ENCODE measurements at regions not wholly inside any gene's neighbourhood (a gene's known extent, or its start where the extent isn't known, plus 50 kb on each side); places are given as distances from the start of the nearest gene placed in this dataset.

DNA sequence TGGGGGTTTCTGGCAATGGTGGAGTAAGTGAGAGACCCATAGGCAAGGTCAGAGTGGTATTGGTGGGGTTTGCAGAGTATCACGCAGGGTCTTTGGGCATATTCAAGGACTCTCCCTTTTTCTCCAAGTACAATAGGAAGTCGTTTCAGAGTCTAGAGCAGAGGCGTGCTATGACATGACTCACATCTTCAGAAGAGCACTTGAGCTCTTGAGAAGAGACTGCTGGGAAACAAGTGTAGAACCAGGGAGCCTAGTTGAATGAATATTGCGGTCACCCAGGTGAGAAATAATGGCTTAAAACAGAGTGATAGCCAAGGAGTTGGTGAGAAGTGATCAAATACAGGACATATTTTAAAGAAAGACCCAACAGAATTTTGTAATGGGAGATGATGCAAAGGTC lies 813.4 kb downstream of the TLE1 start:
- TF ChIP-seq, protein P1, sequence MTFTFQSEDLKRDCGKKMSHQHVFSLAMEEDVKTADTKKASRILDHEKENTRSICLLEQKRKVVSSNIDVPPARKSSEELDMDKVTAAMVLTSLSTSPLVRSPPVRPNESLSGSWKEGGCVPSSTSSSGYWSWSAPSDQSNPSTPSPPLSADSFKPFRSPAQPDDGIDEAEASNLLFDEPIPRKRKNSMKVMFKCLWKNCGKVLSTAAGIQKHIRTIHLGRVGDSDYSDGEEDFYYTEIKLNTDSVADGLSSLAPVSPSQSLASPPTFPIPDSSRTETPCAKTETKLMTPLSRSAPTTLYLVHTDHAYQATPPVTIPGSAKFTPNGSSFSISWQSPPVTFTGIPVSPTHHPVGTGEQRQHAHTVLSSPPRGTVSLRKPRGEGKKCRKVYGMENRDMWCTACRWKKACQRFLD (CRISPR knock-in tag; IDR thresholded peaks at IDR 0.05; ENCODE audit: borderline replicate concordance), result no peak
- TF ChIP-seq, protein P2, sequence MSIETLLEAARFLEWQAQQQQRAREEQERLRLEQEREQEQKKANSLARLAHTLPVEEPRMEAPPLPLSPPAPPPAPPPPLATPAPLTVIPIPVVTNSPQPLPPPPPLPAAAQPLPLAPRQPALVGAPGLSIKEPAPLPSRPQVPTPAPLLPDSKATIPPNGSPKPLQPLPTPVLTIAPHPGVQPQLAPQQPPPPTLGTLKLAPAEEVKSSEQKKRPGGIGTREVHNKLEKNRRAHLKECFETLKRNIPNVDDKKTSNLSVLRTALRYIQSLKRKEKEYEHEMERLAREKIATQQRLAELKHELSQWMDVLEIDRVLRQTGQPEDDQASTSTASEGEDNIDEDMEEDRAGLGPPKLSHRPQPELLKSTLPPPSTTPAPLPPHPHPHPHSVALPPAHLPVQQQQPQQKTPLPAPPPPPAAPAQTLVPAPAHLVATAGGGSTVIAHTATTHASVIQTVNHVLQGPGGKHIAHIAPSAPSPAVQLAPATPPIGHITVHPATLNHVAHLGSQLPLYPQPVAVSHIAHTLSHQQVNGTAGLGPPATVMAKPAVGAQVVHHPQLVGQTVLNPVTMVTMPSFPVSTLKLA (IDR thresholded peaks at IDR 0.05), result no peak
- TF ChIP-seq RFX5 (IDR thresholded peaks at IDR 0.05; ENCODE audit: low read depth, low read length) (no peak), SPEN (CRISPR knock-in tag; IDR thresholded peaks at IDR 0.05; ENCODE audit: low read depth) (no peak), FIP1L1 (IDR thresholded peaks at IDR 0.05; ENCODE audit: borderline replicate concordance, insufficient read depth, low read depth, low read length) (no peak), DR1 (CRISPR knock-in tag; IDR thresholded peaks at IDR 0.05) (no peak), SMC3 (IDR thresholded peaks at IDR 0.05; ENCODE audit: low read length) (no peak), ZMYM3 (CRISPR knock-in tag; IDR thresholded peaks at IDR 0.05) (no peak), BRCA1 (CRISPR knock-in tag; IDR thresholded peaks at IDR 0.05) (no peak)
- TF ChIP-seq, protein P3, sequence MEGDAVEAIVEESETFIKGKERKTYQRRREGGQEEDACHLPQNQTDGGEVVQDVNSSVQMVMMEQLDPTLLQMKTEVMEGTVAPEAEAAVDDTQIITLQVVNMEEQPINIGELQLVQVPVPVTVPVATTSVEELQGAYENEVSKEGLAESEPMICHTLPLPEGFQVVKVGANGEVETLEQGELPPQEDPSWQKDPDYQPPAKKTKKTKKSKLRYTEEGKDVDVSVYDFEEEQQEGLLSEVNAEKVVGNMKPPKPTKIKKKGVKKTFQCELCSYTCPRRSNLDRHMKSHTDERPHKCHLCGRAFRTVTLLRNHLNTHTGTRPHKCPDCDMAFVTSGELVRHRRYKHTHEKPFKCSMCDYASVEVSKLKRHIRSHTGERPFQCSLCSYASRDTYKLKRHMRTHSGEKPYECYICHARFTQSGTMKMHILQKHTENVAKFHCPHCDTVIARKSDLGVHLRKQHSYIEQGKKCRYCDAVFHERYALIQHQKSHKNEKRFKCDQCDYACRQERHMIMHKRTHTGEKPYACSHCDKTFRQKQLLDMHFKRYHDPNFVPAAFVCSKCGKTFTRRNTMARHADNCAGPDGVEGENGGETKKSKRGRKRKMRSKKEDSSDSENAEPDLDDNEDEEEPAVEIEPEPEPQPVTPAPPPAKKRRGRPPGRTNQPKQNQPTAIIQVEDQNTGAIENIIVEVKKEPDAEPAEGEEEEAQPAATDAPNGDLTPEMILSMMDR (CRISPR knock-in tag; IDR thresholded peaks at IDR 0.05), result no peak
- TF ChIP-seq, protein P4, sequence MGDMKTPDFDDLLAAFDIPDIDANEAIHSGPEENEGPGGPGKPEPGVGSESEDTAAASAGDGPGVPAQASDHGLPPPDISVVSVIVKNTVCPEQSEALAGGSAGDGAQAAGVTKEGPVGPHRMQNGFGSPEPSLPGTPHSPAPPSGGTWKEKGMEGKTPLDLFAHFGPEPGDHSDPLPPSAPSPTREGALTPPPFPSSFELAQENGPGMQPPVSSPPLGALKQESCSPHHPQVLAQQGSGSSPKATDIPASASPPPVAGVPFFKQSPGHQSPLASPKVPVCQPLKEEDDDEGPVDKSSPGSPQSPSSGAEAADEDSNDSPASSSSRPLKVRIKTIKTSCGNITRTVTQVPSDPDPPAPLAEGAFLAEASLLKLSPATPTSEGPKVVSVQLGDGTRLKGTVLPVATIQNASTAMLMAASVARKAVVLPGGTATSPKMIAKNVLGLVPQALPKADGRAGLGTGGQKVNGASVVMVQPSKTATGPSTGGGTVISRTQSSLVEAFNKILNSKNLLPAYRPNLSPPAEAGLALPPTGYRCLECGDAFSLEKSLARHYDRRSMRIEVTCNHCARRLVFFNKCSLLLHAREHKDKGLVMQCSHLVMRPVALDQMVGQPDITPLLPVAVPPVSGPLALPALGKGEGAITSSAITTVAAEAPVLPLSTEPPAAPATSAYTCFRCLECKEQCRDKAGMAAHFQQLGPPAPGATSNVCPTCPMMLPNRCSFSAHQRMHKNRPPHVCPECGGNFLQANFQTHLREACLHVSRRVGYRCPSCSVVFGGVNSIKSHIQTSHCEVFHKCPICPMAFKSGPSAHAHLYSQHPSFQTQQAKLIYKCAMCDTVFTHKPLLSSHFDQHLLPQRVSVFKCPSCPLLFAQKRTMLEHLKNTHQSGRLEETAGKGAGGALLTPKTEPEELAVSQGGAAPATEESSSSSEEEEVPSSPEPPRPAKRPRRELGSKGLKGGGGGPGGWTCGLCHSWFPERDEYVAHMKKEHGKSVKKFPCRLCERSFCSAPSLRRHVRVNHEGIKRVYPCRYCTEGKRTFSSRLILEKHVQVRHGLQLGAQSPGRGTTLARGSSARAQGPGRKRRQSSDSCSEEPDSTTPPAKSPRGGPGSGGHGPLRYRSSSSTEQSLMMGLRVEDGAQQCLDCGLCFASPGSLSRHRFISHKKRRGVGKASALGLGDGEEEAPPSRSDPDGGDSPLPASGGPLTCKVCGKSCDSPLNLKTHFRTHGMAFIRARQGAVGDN (CRISPR knock-in tag; IDR thresholded peaks at IDR 0.05), result no peak
- TF ChIP-seq, protein P5, sequence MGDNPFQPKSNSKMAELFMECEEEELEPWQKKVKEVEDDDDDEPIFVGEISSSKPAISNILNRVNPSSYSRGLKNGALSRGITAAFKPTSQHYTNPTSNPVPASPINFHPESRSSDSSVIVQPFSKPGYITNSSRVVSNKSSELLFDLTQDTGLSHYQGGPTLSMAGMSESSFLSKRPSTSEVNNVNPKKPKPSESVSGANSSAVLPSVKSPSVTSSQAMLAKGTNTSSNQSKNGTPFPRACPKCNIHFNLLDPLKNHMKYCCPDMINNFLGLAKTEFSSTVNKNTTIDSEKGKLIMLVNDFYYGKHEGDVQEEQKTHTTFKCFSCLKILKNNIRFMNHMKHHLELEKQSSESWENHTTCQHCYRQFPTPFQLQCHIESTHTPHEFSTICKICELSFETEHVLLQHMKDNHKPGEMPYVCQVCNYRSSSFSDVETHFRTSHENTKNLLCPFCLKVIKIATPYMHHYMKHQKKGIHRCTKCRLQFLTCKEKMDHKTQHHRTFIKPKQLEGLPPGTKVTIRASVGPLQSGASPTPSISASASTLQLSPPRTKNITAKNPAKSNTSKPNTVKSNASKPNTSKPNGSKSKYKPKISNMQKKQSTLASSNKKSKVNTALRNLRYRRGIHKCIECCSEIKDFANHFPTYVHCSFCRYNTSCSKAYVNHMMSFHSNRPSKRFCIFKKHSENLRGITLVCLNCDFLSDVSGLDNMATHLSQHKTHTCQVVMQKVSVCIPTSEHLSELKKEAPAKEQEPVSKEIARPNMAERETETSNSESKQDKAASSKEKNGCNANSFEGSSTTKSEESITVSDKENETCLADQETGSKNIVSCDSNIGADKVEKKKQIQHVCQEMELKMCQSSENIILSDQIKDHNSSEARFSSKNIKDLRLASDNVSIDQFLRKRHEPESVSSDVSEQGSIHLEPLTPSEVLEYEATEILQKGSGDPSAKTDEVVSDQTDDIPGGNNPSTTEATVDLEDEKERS (CRISPR knock-in tag; IDR thresholded peaks at IDR 0.05), result no peak
- TF ChIP-seq, protein P6, sequence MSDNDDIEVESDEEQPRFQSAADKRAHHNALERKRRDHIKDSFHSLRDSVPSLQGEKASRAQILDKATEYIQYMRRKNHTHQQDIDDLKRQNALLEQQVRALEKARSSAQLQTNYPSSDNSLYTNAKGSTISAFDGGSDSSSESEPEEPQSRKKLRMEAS (IDR thresholded peaks at IDR 0.05), result no peak
- TF ChIP-seq, protein P7, sequence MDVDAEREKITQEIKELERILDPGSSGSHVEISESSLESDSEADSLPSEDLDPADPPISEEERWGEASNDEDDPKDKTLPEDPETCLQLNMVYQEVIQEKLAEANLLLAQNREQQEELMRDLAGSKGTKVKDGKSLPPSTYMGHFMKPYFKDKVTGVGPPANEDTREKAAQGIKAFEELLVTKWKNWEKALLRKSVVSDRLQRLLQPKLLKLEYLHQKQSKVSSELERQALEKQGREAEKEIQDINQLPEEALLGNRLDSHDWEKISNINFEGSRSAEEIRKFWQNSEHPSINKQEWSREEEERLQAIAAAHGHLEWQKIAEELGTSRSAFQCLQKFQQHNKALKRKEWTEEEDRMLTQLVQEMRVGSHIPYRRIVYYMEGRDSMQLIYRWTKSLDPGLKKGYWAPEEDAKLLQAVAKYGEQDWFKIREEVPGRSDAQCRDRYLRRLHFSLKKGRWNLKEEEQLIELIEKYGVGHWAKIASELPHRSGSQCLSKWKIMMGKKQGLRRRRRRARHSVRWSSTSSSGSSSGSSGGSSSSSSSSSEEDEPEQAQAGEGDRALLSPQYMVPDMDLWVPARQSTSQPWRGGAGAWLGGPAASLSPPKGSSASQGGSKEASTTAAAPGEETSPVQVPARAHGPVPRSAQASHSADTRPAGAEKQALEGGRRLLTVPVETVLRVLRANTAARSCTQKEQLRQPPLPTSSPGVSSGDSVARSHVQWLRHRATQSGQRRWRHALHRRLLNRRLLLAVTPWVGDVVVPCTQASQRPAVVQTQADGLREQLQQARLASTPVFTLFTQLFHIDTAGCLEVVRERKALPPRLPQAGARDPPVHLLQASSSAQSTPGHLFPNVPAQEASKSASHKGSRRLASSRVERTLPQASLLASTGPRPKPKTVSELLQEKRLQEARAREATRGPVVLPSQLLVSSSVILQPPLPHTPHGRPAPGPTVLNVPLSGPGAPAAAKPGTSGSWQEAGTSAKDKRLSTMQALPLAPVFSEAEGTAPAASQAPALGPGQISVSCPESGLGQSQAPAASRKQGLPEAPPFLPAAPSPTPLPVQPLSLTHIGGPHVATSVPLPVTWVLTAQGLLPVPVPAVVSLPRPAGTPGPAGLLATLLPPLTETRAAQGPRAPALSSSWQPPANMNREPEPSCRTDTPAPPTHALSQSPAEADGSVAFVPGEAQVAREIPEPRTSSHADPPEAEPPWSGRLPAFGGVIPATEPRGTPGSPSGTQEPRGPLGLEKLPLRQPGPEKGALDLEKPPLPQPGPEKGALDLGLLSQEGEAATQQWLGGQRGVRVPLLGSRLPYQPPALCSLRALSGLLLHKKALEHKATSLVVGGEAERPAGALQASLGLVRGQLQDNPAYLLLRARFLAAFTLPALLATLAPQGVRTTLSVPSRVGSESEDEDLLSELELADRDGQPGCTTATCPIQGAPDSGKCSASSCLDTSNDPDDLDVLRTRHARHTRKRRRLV (CRISPR knock-in tag; IDR thresholded peaks at IDR 0.05), result no peak
